HUES48 (cell line): ENCODE measurements at regions not wholly inside any gene's neighbourhood (a gene's known extent, or its start where the extent isn't known, plus 50 kb on each side); places are given as distances from the start of the nearest gene placed in this dataset.
"Not testable (repeated sequence)": the region's sequence is repeated elsewhere in the genome, so short reads cannot be mapped to it uniquely, and the experiment has no call there.

Experiments
- H3K27ac ChIP-seq: one replicate; pipeline ENCODE4 v1.7.0; 2013; ENCODE audit warnings: low read depth, low read length, inconsistent platforms
- H3K27me3 ChIP-seq: 2 replicates; pipeline ENCODE4 v1.6.1; 2013; ENCODE audit warnings: mild to moderate bottlenecking, low read length; ENCODE audit not compliant: control insufficient read depth, insufficient read depth
- H3K36me3 ChIP-seq: 2 replicates; pipeline ENCODE4 v1.6.1; 2013; ENCODE audit warnings: low read length; ENCODE audit not compliant: control insufficient read depth, insufficient read depth
- H3K4me1 ChIP-seq: 2 replicates; pipeline ENCODE4 v1.6.1; 2013; ENCODE audit warnings: mild to moderate bottlenecking, low read length; ENCODE audit not compliant: control insufficient read depth, insufficient read depth
- H3K4me3 ChIP-seq: 2 replicates; pipeline ENCODE4 v1.5.1; 2013; ENCODE audit warnings: mild to moderate bottlenecking, low read depth, low read length
- H3K9ac ChIP-seq: 2 replicates; pipeline ENCODE4 v1.6.1; 2013; ENCODE audit warnings: mild to moderate bottlenecking, low read depth, low read length, moderate library complexity
- H3K9me3 ChIP-seq: 2 replicates; pipeline ENCODE4 v1.6.1; 2013; ENCODE audit warnings: low read length; ENCODE audit not compliant: control insufficient read depth, insufficient read depth

- Histone ChIP-seq H3K4me3 (no peak overlapping the region), H3K27ac (no peak overlapping the region), H3K4me1 (peaks cover 18% of the 10 kb centered on the region)
Observed at GRCh38 chr12:72203764-72204335, 68.3 kb upstream of the TRHDE start.

GRCh38 chr12:72207079-72207478, 65.1 kb upstream of the TRHDE start:
- peaks cover 19% of the 10 kb centered on the region for H3K4me1 ChIP-seq
- no peaks in the 10 kb centered on the region for H3K36me3 ChIP-seq
- H3K9me3 ChIP-seq: no peaks in the 10 kb centered on the region
- H3K27me3 ChIP-seq: no peaks in the 10 kb centered on the region
- no peak overlapping the region for H3K9ac ChIP-seq
- H3K27ac ChIP-seq: no peak overlapping the region
- H3K4me3 ChIP-seq: no peak overlapping the region

More at GRCh38 chr12:72203764-72204335, 68.3 kb upstream of the TRHDE start:
- Histone ChIP-seq H3K9ac (no peak overlapping the region), H3K9me3 (no peaks in the 10 kb centered on the region), H3K27me3 (no peaks in the 10 kb centered on the region), H3K36me3 (no peaks in the 10 kb centered on the region)

- no peak overlapping the region for H3K27ac ChIP-seq
- H3K27me3 ChIP-seq: no peaks in the 10 kb centered on the region
- no peaks in the 10 kb centered on the region for H3K36me3 ChIP-seq
- no peak overlapping the region for H3K4me3 ChIP-seq
- peaks cover 19% of the 10 kb centered on the region for H3K4me1 ChIP-seq
- no peaks in the 10 kb centered on the region for H3K9me3 ChIP-seq
- H3K9ac ChIP-seq: no peak overlapping the region
Observed at GRCh38 chr12:72207486-72208409, 64.4 kb upstream of the TRHDE start.

DNA sequence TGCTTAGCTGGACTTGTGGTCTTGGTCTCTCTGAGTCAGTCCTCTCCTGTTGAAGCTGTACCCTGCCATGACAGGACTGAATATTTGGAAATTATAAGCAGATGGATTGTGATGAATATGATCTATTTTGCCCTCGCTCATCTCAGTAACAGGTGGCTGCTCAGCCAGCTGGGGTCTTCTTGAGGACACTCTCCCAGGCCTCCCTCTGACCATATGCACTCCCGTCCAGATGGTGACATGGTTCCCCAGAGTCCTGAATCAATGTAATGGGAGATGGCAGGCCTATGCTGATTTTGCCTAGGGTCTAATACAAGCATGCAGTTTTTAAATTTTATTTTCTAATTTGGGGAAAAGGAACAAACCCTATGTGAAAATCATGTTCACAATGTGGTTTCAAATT, 63.1 kb upstream of the TRHDE start:
- H3K4me3 ChIP-seq: no peak overlapping the region
- no peaks in the 10 kb centered on the region for H3K9me3 ChIP-seq
- no peaks in the 10 kb centered on the region for H3K27me3 ChIP-seq
- H3K9ac ChIP-seq: no peak overlapping the region
- peaks cover 32% of the 10 kb centered on the region for H3K4me1 ChIP-seq
- no peak overlapping the region for H3K27ac ChIP-seq
- H3K36me3 ChIP-seq: no peaks in the 10 kb centered on the region

- Histone ChIP-seq H3K9ac (peak overlapping the region; percentile 35), H3K4me1 (peaks cover 51% of the 10 kb centered on the region), H3K27me3 (no peaks in the 10 kb centered on the region), H3K9me3 (no peaks in the 10 kb centered on the region), H3K27ac (peak overlapping the region; percentile 65), H3K4me3 (peak overlapping the region; percentile 35; the same call in 1 of the 2 replicates), H3K36me3 (no peaks in the 10 kb centered on the region)
Observed at GRCh38 chr12:72214163-72214562, 58.0 kb upstream of the TRHDE start.

DNA sequence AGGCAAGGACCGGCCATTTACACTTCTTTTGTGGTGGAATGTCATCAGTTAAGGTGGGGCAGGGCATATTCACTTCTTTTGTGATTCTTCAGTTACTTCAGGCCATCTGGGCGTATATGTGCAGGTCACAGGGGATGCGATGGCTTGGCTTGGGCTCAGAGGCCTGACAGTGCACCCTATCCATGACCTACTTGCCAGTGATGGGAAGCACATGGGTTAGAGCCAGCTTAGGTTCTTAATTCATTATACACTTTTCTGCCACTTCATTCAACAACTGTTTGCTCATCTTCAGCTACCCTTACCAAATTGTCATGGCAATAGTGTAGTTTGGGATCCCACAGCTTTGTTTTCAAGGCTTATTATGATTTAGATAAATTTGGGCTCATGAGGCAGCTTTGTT, 56.9 kb upstream of the TRHDE start:
- H3K4me1 ChIP-seq: peaks cover 54% of the 10 kb centered on the region
- H3K9me3 ChIP-seq, H3K27me3 ChIP-seq, H3K9ac ChIP-seq, H3K36me3 ChIP-seq: not testable (repeated sequence)
- H3K27ac ChIP-seq: peak overlapping the region; percentile 31
- 0 out of 2 replicates have a peak overlapping the region, but pooled peaks have one; percentile 7 for H3K4me3 ChIP-seq

- no peak overlapping the region for H3K4me3 ChIP-seq
- peaks cover 30% of the 10 kb centered on the region for H3K4me1 ChIP-seq
- no peaks in the 10 kb centered on the region for H3K9me3 ChIP-seq
- H3K36me3 ChIP-seq: no peaks in the 10 kb centered on the region
- no peak overlapping the region for H3K27ac ChIP-seq
- no peaks in the 10 kb centered on the region for H3K27me3 ChIP-seq
- no peak overlapping the region for H3K9ac ChIP-seq
Observed at GRCh38 chr12:72219937-72220336, 52.2 kb upstream of the TRHDE start.
